HG03060 (cell line): ENCODE measurements at regions not wholly inside any gene's neighbourhood (a gene's known extent, or its start where the extent isn't known, plus 50 kb on each side); places are given as distances from the start of the nearest gene placed in this dataset.
"Not testable (repeated sequence)": the region's sequence is repeated elsewhere in the genome, so short reads cannot be mapped to it uniquely, and the experiment has no call there.

Source experiments
- ATAC-seq: cut with Tn5 transposase; IDR thresholded peaks from one replicate; pipeline ENCODE4 v1.9.1; 2021; ENCODE audit warnings: low read depth, moderate number of reproducible peaks; ENCODE audit not compliant: unreplicated experiment

DNA sequence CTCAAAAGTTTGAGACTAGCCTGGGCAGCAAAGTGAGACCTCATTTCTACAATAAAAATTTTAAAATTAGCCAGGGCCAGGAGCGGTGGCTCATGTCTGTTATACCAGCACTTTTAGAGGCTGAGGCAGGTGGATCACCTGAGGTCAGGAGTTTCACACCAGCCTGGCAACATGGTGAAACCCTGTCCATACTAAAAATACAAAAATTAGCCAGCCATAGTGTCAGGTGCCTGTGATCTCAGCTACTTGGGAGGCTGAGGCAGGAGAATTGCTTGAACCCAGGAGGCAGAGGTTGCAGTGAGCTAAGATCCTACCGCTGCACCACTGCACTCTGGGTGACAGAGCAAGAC, 85.1 kb upstream of the MAP4 start:
- not testable (repeated sequence) for ATAC-seq

DNA sequence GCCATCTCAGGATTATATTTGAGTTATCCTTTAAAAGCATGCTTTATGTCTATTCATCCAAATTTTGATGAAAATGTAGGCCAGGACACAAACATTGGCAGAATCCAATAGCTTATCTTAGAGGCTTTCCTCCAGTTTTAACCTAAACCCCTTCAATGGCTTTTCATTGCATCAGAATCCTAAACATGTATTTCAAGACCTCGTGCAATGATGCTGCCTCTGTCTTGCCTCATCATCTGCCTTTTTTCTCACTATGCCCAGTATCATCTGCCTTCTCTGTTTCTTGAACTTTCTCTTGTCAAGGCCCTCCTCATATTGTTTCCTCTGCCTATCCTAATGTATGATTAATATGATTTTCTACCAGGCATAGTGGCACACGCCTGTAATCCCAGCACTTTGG, 76.1 kb upstream of the MAP4 start:
- no peak for ATAC-seq

DNA sequence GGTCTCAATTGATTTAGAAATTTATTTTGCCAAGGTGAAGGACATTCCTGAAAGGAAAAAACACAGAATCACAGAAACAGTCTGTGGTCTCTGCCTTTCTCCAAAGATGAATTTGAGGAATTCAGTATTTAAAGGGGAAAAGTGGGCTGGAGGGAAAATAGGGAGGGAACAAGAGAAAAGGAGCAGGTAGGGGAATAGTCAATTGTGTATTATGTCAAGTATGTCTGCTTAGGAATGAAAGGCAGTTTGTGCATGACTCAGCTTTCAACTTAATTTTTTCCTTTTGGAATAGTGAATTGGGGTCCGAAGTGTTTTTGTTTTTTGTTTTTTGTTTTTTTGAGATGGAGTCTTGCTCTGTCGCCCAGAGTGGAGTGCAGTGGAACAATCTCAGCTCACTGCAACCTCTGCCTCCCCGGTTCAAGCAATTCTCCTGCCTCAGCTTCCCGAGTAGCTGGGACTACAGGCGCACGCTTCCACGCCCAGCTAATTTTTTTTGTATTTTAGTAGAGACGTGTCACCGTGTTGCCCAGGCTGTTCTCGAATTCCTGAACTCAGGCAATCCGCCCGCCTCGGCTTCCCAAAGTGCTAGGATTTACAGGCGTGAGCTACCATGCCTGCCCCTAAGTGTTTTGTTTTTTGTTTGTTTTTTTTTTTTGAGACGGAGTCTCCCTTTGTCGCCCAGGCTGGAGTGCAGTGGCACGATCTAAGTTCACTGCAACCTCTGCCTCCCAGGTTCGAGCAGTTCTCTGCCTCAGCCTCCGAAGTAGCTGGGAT, 74.1 kb upstream of the MAP4 start:
- ATAC-seq: no peak

GRCh38 chr3:48088749-48089466, 72.7 kb upstream of the MAP4 start:
- ATAC-seq: peak; percentile 68

- ATAC-seq: no peak
Measured at GRCh38 chr3:48088056-48088748, 72.0 kb upstream of the MAP4 start.

DNA sequence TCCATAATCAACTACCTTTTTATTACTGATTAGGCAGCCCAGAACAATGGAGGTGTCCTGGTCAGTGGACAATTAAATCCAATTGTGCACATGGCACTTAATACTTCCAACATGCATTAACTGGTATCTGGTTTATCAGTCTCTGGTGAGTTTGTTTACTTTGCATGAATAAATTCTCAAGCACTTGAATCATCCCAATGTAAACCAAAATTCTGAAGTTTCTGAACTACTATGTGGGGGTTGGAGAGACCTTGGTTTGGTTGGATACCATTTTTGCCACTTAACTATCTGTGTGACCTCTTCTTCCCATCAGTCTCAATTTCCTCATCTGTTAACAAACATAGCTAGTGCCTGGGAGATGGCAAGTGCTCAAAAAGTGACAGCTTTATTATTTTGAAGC, 70.5 kb upstream of the MAP4 start:
- no peak for ATAC-seq

- ATAC-seq: no peak
Measured at GRCh38 chr3:48084929-48085328, 68.7 kb upstream of the MAP4 start.

DNA sequence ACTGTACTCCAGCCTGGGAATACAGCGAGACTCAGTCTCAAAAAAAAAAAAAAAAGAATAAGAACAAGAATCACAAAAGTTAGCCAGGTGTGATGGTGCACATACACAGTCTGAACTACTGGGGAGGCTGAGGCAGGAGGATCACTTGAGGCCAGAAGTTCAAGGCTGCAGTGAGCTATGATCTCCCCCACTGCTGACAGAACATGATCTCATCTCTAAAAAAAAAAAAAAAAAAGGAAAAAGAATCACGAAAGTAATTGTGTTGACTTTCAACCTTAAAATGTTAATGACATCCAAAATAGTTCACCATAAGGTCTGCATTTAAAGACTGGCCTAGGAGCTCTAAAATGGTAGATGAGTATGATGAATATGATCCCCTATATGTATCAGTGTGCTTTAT, 68.0 kb upstream of the MAP4 start:
- no peak for ATAC-seq

DNA sequence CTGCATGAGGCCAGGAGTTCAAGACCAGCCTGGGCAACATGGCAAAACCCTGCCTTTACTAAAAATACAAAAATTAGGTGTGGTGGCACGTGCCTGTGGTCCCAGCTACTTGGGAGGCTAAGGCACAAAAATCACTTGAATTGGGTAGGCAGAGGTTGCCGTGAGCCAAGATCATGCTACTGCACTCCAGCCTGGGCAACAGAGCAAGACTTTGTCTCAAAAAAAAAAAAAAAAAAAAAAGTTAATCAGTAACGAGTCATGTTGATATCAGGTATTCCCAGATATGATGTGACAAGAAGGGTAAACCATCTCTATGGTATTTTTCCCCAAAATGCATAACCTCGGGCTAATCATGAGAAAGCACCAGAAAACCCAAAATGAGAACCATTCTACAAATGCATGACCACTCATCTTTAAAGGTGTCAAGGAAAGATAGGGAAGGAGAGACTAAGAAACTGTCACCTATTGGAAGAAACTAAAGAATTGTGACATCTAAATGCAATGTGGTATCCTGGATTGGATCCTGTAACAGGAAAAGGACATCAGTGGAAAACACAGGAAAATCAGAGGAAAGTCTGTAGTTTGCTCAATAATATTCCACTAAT, 66.5 kb upstream of the MAP4 start:
- ATAC-seq: no peak

DNA sequence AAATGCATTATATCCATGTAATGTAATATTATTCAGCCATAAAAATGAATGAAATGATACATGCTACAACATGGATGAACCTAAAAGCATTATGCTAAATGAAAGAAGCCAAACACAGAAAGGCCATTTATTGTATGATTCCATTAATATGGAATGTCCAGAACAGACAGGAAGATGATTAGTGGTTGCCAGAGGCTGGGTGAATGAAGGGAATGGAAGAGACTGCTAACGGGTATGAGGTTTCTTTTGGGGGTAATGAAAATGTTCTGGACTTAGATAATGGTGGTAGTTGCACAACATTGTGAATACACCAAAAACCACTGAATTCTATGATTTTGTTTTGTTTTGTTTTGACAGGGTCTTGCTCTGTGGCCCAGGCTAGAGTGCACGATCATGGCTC, 61.6 kb upstream of the MAP4 start:
- ATAC-seq: no peak

- no peak for ATAC-seq
Measured at GRCh38 chr3:48070030-48070429, 53.8 kb upstream of the MAP4 start.

DNA sequence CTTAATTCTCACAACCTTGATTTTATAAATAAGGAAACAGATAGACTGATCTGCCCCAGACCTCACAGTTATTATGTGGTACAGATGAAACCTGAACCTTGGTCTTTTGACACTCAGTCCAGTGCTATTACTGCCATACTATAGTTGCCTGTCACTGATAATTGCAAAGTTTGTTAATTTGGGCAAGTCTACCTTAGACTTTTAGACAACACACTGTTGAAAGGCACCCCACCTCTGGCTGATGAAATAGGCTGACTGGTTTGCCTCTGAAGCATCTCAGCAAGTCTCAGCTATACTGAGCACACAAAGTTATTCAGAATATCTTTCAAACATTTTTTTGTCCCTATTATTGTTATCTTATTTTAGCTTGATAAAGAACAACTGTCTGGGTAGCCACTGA, 53.1 kb upstream of the MAP4 start:
- no peak for ATAC-seq

GRCh38 chr3:48068886-48069285, 52.7 kb upstream of the MAP4 start:
- ATAC-seq: no peak

DNA sequence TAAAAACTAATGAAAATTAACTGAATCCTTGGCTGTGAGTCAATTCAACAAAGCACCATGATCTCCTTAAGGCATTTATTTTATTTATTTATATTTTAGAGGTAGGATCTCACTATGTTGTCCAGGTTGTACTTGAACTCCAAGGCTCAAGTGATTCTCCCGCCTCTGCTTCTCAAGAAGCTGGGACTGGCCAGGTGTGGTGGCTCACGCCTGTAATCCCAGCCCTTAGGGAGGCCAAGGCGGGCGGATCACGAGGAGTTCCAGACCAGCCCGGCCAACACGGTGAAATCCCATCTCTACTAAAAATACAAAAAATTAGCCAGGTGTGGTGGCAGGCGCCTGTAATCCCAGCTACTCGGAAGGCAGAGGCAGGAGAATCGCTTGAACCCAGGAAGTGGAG, 52.1 kb upstream of the MAP4 start:
- not testable (repeated sequence) for ATAC-seq

- ATAC-seq: no peak
Measured at GRCh38 chr3:48067271-48067670, 51.1 kb upstream of the MAP4 start.
